AG04449 (cell line): ENCODE measurements at regions not wholly inside any gene's neighbourhood (a gene's known extent, or its start where the extent isn't known, plus 50 kb on each side); places are given as distances from the start of the nearest gene placed in this dataset.

Experiments used
- CTCF ChIA-PET: fragments of 350-600 bp; formaldehyde crosslinking; extraction: SDS; loops from one replicate; lab custom pipeline; 2021; ENCODE audit warnings: antibody characterized with exemption; lab: Yijun Ruan, JAX
- POLR2A ChIA-PET: fragments of 400-600, 350-600 bp; formaldehyde crosslinking; extraction: SDS; loops from one replicate; lab custom pipeline; 2020; ENCODE audit warnings: antibody characterized with exemption, inconsistent platforms; lab: Yijun Ruan, JAX
- DNase-seq: peaks from one replicate; pipeline ENCODE4 v3.0.0-alpha.2; 2010; ENCODE audit warnings: low read depth, low spot score
- H3K4me3 ChIP-seq: 2 replicates; pipeline ENCODE4 v1.5.1; 2011; ENCODE audit warnings: low read depth, mild to moderate bottlenecking, control low read depth, low read length
- TF ChIP-seq, protein P1 (sequence below): IDR thresholded peaks from one replicate; pipeline ENCODE4 v1.5.1; 2011; ENCODE audit warnings: mild to moderate bottlenecking, moderate library complexity, low read length, control low read depth, inconsistent platforms; ENCODE audit not compliant: insufficient read depth; ENCODE audit errors: missing control alignments

DNA sequence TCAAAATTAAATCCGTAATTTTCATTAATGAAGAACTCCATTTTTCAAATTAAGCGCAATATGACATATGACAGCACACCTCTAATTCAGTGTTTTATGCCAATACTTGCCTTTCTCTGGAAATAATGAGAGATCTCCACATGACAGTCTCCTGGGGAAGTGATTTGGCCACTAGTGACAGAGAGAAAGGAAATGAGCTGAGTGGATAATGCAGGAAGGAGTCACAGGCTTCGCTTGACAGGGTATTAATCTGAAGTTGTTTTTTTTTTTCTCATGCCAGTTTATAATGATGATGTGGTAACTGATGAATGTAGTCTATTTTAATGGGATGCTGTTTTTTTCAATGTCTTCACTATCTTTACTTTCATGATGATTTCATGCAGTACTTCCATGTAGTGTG, 1079.4 kb upstream of the GYPC start:
- DNase-seq, result no peak
- TF ChIP-seq, protein P1, sequence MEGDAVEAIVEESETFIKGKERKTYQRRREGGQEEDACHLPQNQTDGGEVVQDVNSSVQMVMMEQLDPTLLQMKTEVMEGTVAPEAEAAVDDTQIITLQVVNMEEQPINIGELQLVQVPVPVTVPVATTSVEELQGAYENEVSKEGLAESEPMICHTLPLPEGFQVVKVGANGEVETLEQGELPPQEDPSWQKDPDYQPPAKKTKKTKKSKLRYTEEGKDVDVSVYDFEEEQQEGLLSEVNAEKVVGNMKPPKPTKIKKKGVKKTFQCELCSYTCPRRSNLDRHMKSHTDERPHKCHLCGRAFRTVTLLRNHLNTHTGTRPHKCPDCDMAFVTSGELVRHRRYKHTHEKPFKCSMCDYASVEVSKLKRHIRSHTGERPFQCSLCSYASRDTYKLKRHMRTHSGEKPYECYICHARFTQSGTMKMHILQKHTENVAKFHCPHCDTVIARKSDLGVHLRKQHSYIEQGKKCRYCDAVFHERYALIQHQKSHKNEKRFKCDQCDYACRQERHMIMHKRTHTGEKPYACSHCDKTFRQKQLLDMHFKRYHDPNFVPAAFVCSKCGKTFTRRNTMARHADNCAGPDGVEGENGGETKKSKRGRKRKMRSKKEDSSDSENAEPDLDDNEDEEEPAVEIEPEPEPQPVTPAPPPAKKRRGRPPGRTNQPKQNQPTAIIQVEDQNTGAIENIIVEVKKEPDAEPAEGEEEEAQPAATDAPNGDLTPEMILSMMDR, result no peak
- H3K4me3 ChIP-seq, result no peak overlapping the region
- ChIA-PET POLR2A (no interaction called here), CTCF (no interaction called here)

DNA sequence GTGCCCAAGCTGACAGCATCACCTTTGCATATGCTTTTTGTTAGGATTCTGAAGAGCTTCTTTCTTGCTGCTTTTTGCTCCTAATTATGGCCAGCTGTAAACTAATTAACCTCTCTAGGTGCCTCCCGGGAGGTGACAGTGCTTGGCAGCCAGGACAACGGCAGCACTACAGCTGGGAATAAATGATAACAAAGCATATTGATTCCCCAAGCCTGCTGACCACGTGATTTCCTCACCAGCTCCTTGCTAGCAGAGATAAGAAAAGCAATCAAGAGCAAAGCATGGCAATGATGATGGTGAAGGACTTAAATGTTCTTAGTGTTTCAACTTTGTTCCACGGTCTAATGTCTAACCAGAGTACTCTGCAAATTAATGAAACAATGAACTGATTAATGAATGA, 1074.4 kb upstream of the GYPC start:
- no peak for DNase-seq
- ChIA-PET CTCF (no interaction called here), POLR2A (no interaction called here)
- no peak overlapping the region for H3K4me3 ChIP-seq
- TF ChIP-seq, protein P1, result no peak

DNA sequence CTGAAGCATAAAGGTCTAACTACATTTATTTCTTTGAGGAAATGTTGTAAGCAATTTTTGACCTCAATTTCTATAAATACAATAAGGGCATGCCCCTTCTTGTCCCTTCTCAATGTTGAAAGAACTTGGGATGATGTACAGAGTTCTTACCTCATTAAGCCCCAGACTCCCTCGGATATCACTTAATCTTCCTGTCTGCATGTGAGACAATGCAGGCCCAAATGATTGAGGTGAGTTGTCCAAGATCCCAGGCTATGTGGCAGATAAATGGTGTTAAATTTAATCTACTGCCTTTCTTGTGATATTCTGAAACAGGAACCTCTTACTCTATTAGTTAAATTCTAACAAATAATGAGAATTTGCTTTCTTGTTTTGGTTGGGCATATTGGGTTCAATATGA, 1073.4 kb upstream of the GYPC start:
- no peak overlapping the region for H3K4me3 ChIP-seq
- POLR2A ChIA-PET, result no interaction called here
- DNase-seq, result no peak
- TF ChIP-seq, protein P1, result no peak
- CTCF ChIA-PET, result no interaction called here

DNA sequence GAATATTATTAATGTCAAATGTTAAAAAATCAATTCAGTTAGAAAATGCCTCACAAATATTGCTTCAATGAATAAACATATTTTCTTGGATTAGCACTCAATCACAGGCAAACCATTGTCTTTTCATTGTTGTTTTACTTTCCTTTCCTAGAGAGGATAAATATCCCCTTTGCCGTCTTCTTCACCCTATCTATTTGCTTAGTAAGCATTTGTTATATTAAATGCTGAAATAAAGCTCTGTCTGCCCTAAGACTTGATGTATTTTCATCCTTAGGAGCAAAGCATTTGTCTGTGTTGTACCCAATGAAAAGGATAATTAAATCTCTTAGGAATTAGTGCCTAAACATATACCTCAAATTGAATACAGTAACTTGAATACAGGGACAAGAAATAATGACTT, 1071.2 kb upstream of the GYPC start:
- TF ChIP-seq, protein P1, result no peak
- no peak overlapping the region for H3K4me3 ChIP-seq

DNA sequence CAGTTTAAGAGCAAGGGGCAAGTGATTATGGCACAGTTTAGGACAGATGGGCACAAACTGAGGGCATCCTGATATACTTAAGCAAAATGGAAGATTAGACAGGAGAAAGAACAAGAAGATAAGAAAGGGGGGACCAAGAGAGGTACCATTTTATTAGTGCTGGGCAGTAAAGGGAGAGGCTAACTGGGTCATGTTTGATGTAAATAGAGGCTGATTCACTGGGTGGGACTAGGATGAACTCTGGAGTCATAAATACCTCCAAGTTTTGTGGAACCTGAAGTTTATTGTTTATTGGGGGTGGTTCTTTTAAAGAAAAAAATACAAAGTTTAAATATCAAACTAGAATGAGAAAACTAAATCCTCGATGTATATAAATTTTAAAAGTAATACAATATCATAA, 1067.2 kb upstream of the GYPC start:
- ChIA-PET POLR2A (no interaction called here), CTCF (no interaction called here)
- no peak for DNase-seq
- H3K4me3 ChIP-seq, result no peak overlapping the region
- TF ChIP-seq, protein P1, result no peak

More for the DNA sequence above, 1071.2 kb upstream of the GYPC start:
- CTCF ChIA-PET, result no interaction called here
- POLR2A ChIA-PET, result no interaction called here
- no peak for DNase-seq

GRCh38 chr2:125591954-125592353, 1064.0 kb upstream of the GYPC start:
- POLR2A ChIA-PET, result no interaction called here
- TF ChIP-seq, protein P1, result no peak
- DNase-seq, result no peak
- no peak overlapping the region for H3K4me3 ChIP-seq
- CTCF ChIA-PET, result no interaction called here

- DNase-seq, result no peak
- POLR2A ChIA-PET, result no interaction called here
- CTCF ChIA-PET, result no interaction called here
- no peak overlapping the region for H3K4me3 ChIP-seq
- TF ChIP-seq, protein P1, result no peak
These were observed 1062.9 kb upstream of the GYPC start for GRCh38 chr2:125593036-125593435.
